Thoracic aorta (tissue), 2 donors: ENCODE measurements at regions not wholly inside any gene's neighbourhood (a gene's known extent, or its start where the extent isn't known, plus 50 kb on each side); places are given as distances from the start of the nearest gene placed in this dataset.

Source experiments
- ATAC-seq: fragments of 150-250 bp; one replicate; pipeline ENCODE4 v1.8.0; 2017; ENCODE audit warnings: low read depth; ENCODE audit not compliant: insufficient number of reproducible peaks, low FRiP score
- DNase-seq: peaks from one replicate; pipeline ENCODE4 v3.0.0-alpha.2; 2020; ENCODE audit warnings: low spot score
- H3K27ac ChIP-seq, 2 donors: fragments of 200-600 bp; sonication (generic); 1 replicate in 1 of 2; 2 replicates in 1 of 2; pipeline ENCODE4 v1.5.1; 2016; ENCODE audit warnings: mild to moderate bottlenecking in 2 of 2, moderate library complexity in 2 of 2
- H3K27me3 ChIP-seq: fragments of 200-600 bp; sonication (generic); replicated peaks from 2 replicates; pipeline ENCODE4 v1.6.0; 2016; ENCODE audit warnings: mild to moderate bottlenecking; ENCODE audit not compliant: insufficient read depth
- H3K36me3 ChIP-seq: fragments of 200-600 bp; sonication (generic); one replicate; pipeline ENCODE4 v1.5.1; 2016
- H3K4me1 ChIP-seq, 2 donors: fragments of 200-600 bp; sonication (generic); 1 replicate in 1 of 2; 2 replicates in 1 of 2; pipeline versions ENCODE4 v1.5.1 to v1.6.0; 2016; ENCODE audit warnings: low read depth in 2 of 2, mild to moderate bottlenecking in 1 of 2; ENCODE audit not compliant: control insufficient read depth in 1 of 2
- H3K4me3 ChIP-seq: fragments of 200-600 bp; sonication (generic); 2 replicates; pipeline ENCODE4 v1.5.1; 2016; ENCODE audit warnings: mild to moderate bottlenecking
- H3K9me3 ChIP-seq: fragments of 200-600 bp; sonication (generic); 2 replicates; pipeline ENCODE4 v1.5.1; 2016
- CTCF ChIP-seq: fragments of 200-600 bp; sonication (generic); IDR thresholded peaks from one replicate; pipeline ENCODE4 v1.5.1; 2019; ENCODE audit warnings: antibody characterized with exemption

- no peak for TF ChIP-seq CTCF
- Histone ChIP-seq H3K27ac (no peak overlapping the region), H3K4me3 (no peak overlapping the region), H3K4me1 (peaks cover 0 to 21% of the 10 kb centered on the region in 2 donors), H3K36me3 (no peaks in the 10 kb centered on the region), H3K27me3 (no peaks in the 10 kb centered on the region), H3K9me3 (no peaks in the 10 kb centered on the region)
- no peak for DNase-seq
- no peak for ATAC-seq
These were observed 206.5 kb downstream of the AEBP2 start for GRCh38 chr12:19645823-19646222.

GRCh38 chr12:19646599-19646998, 207.3 kb downstream of the AEBP2 start:
- no peaks in the 10 kb centered on the region for H3K27me3 ChIP-seq
- ATAC-seq (no peak), DNase-seq (no peak)
- H3K9me3 ChIP-seq = no peaks in the 10 kb centered on the region
- TF ChIP-seq CTCF = no peak
- H3K4me3 ChIP-seq = no peak overlapping the region
- H3K4me1 ChIP-seq = peaks cover 0 to 15% of the 10 kb centered on the region in 2 donors
- H3K27ac ChIP-seq = no peak overlapping the region
- H3K36me3 ChIP-seq = no peaks in the 10 kb centered on the region

- no peak for ATAC-seq
These were observed 208.7 kb downstream of the AEBP2 start for GRCh38 chr12:19647806-19648556.

GRCh38 chr12:19648591-19648990, 209.3 kb downstream of the AEBP2 start:
- Histone ChIP-seq H3K27ac (no peak overlapping the region), H3K9me3 (no peaks in the 10 kb centered on the region), H3K4me3 (no peak overlapping the region), H3K4me1 (peaks cover 2 to 17% of the 10 kb centered on the region in 2 donors), H3K27me3 (no peaks in the 10 kb centered on the region), H3K36me3 (no peaks in the 10 kb centered on the region)
- ATAC-seq = no peak
- no peak for DNase-seq
- no peak for TF ChIP-seq CTCF

More at GRCh38 chr12:19647806-19648556, 208.7 kb downstream of the AEBP2 start:
- TF ChIP-seq CTCF = no peak
- Histone ChIP-seq H3K27me3 (no peaks in the 10 kb centered on the region), H3K9me3 (no peaks in the 10 kb centered on the region), H3K4me3 (no peak overlapping the region), H3K36me3 (no peaks in the 10 kb centered on the region), H3K27ac (peak overlapping the region; percentile 4 to 34), H3K4me1 (peaks cover 0 to 18% of the 10 kb centered on the region in 2 donors)
- no peak for DNase-seq

GRCh38 chr12:19652386-19652785, 213.1 kb downstream of the AEBP2 start:
- no peaks in the 10 kb centered on the region for H3K27me3 ChIP-seq
- ATAC-seq = no peak
- no peaks in the 10 kb centered on the region for H3K36me3 ChIP-seq
- TF ChIP-seq CTCF = no peak
- DNase-seq = no peak
- peaks cover 18 to 45% of the 10 kb centered on the region in 2 donors for H3K4me1 ChIP-seq
- H3K4me3 ChIP-seq = no peak overlapping the region
- peak overlapping the region; percentile 23 to 99 for H3K27ac ChIP-seq
- no peaks in the 10 kb centered on the region for H3K9me3 ChIP-seq
